GM12864 (cell line): ENCODE measurements at regions not wholly inside any gene's neighbourhood (a gene's known extent, or its start where the extent isn't known, plus 50 kb on each side); places are given as distances from the start of the nearest gene placed in this dataset.

Source experiments
- DNase-seq: peaks from one replicate; pipeline ENCODE4 v3.0.0-alpha.2; 2011; ENCODE audit warnings: low read depth
- H3K4me3 ChIP-seq: 2 replicates; pipeline ENCODE4 v1.5.1; 2011; ENCODE audit warnings: mild to moderate bottlenecking, low read depth, low read length, control low read depth
- CTCF ChIP-seq: IDR thresholded peaks from 2 replicates; pipeline ENCODE4 v1.5.1; 2011; ENCODE audit warnings: low read depth, mild to moderate bottlenecking, moderate library complexity, low read length, control low read depth, inconsistent platforms; ENCODE audit errors: missing control alignments

- no peak overlapping the region for H3K4me3 ChIP-seq
- TF ChIP-seq CTCF = no peak
- DNase-seq = no peak
Observed at GRCh38 chr12:98067795-98068194, 447.6 kb upstream of the TMPO start.

GRCh38 chr12:98073610-98074009 is 441.8 kb upstream of the TMPO start:
- H3K4me3 ChIP-seq = no peak overlapping the region
- no peak for DNase-seq
- no peak for TF ChIP-seq CTCF

- TF ChIP-seq CTCF = no peak
- no peak for DNase-seq
- H3K4me3 ChIP-seq = no peak overlapping the region
Observed at GRCh38 chr12:98074286-98074685, 441.1 kb upstream of the TMPO start.

GRCh38 chr12:98084391-98084790 is 431.0 kb upstream of the TMPO start:
- no peak overlapping the region for H3K4me3 ChIP-seq
- no peak for TF ChIP-seq CTCF
- DNase-seq = no peak

- H3K4me3 ChIP-seq = no peak overlapping the region
- TF ChIP-seq CTCF = no peak
- DNase-seq = no peak
Observed at GRCh38 chr12:98085046-98085755, 430.2 kb upstream of the TMPO start.

- no peak for DNase-seq
- TF ChIP-seq CTCF = no peak
- H3K4me3 ChIP-seq = no peak overlapping the region
Observed at GRCh38 chr12:98090731-98091130, 424.7 kb upstream of the TMPO start.

- DNase-seq = no peak
- no peak overlapping the region for H3K4me3 ChIP-seq
- TF ChIP-seq CTCF = no peak
Observed at GRCh38 chr12:98096436-98096835, 419.0 kb upstream of the TMPO start.
